H9 (cell line): ENCODE measurements at regions not wholly inside any gene's neighbourhood (a gene's known extent, or its start where the extent isn't known, plus 50 kb on each side); places are given as distances from the start of the nearest gene placed in this dataset.

ENCODE experiments used
- DNase-seq: peaks from one replicate; pipeline ENCODE4 v3.0.0-alpha.2; 2017
- H2AFZ ChIP-seq: one replicate; pipeline ENCODE4 v1.6.1; 2013; ENCODE audit warnings: mild to moderate bottlenecking, low read length, control low read depth, moderate library complexity
- H2AK5ac ChIP-seq: 2 replicates; pipeline ENCODE4 v1.6.1; 2013; ENCODE audit warnings: low read length, control low read depth, mixed read lengths; ENCODE audit not compliant: insufficient read length
- H2BK120ac ChIP-seq: one replicate; pipeline ENCODE4 v1.6.1; 2013; ENCODE audit warnings: low read depth, mild to moderate bottlenecking, low read length, control low read depth, inconsistent platforms; ENCODE audit not compliant: poor library complexity, severe bottlenecking
- H2BK12ac ChIP-seq: 2 replicates; pipeline ENCODE4 v1.6.1; 2013; ENCODE audit warnings: low read length, control low read depth, mixed read lengths, low read depth; ENCODE audit not compliant: insufficient read length
- H2BK15ac ChIP-seq: 2 replicates; pipeline ENCODE4 v1.6.1; 2013; ENCODE audit warnings: low read depth, low read length, control low read depth
- H2BK20ac ChIP-seq: one replicate; pipeline ENCODE4 v1.6.1; 2013; ENCODE audit warnings: low read depth, mild to moderate bottlenecking, low read length, control low read depth, inconsistent platforms; ENCODE audit not compliant: poor library complexity, severe bottlenecking
- H2BK5ac ChIP-seq: 2 replicates; pipeline ENCODE4 v1.6.1; 2013; ENCODE audit warnings: low read length, control low read depth, mixed read lengths; ENCODE audit not compliant: insufficient read length
- H3K14ac ChIP-seq: 2 replicates; pipeline ENCODE4 v1.6.1; 2013; ENCODE audit warnings: low read length, control low read depth; ENCODE audit not compliant: insufficient read depth
- H3K18ac ChIP-seq: 2 replicates; pipeline ENCODE4 v1.6.1; 2013; ENCODE audit warnings: low read depth, mild to moderate bottlenecking, mixed read lengths, low read length, control low read depth; ENCODE audit not compliant: insufficient read length
- H3K23ac ChIP-seq: 2 replicates; pipeline ENCODE4 v1.6.1; 2013; ENCODE audit warnings: low read length, control low read depth, mixed read lengths, low read depth; ENCODE audit not compliant: insufficient read length
- H3K23me2 ChIP-seq: 2 replicates; pipeline ENCODE4 v1.6.1; 2013; ENCODE audit warnings: low read depth, mild to moderate bottlenecking, mixed read lengths, low read length, control low read depth; ENCODE audit not compliant: insufficient read length, poor library complexity, severe bottlenecking
- H3K27ac ChIP-seq: 2 replicates; pipeline ENCODE4 v1.5.1; 2013; ENCODE audit warnings: low read length, control low read depth, mixed read lengths, low read depth; ENCODE audit not compliant: insufficient read length
- H3K27me3 ChIP-seq: 2 replicates; pipeline ENCODE4 v1.6.1; 2013; ENCODE audit warnings: low read length, control low read depth, inconsistent platforms; ENCODE audit not compliant: insufficient read depth
- H3K4ac ChIP-seq: 2 replicates; pipeline ENCODE4 v1.6.1; 2013; ENCODE audit warnings: low read depth, mild to moderate bottlenecking, control low read depth, inconsistent platforms, low read length, moderate library complexity
- H3K4me1 ChIP-seq: 2 replicates; pipeline ENCODE4 v1.6.1; 2013; ENCODE audit warnings: low read length, control low read depth, inconsistent platforms; ENCODE audit not compliant: insufficient read depth
- H3K4me2 ChIP-seq: 2 replicates; pipeline ENCODE4 v1.6.1; 2013; ENCODE audit warnings: low read length, control low read depth, mixed read lengths; ENCODE audit not compliant: insufficient read length, insufficient read depth
- H3K56ac ChIP-seq: 2 replicates; pipeline ENCODE4 v1.6.1; 2013; ENCODE audit warnings: low read depth, mild to moderate bottlenecking, mixed read lengths, low read length, control low read depth; ENCODE audit not compliant: insufficient read length
- H3K79me1 ChIP-seq: 2 replicates; pipeline ENCODE4 v1.6.1; 2013; ENCODE audit warnings: low read depth, mild to moderate bottlenecking, moderate library complexity, low read length, control low read depth, inconsistent platforms; ENCODE audit not compliant: insufficient read depth, poor library complexity, severe bottlenecking
- H3K79me2 ChIP-seq: 2 replicates; pipeline ENCODE4 v1.6.1; 2013; ENCODE audit warnings: low read length, control low read depth, inconsistent platforms; ENCODE audit not compliant: insufficient read depth
- H3K9ac ChIP-seq: 2 replicates; pipeline ENCODE4 v1.6.1; 2013; ENCODE audit warnings: low read length, control low read depth, mixed read lengths; ENCODE audit not compliant: insufficient read length; ENCODE audit errors: extremely low read depth
- H3K9me3 ChIP-seq: one replicate; pipeline ENCODE4 v1.6.1; 2013; ENCODE audit warnings: low read depth, low read length, inconsistent platforms; ENCODE audit not compliant: control insufficient read depth
- H3T11ph ChIP-seq: one replicate; pipeline ENCODE4 v1.6.1; 2013; ENCODE audit warnings: mild to moderate bottlenecking, low read length, control low read depth, inconsistent platforms
- H4K20me1 ChIP-seq: one replicate; pipeline ENCODE4 v1.6.1; 2013; ENCODE audit not compliant: control insufficient read depth, insufficient read length, insufficient read depth
- H4K5ac ChIP-seq: 2 replicates; pipeline ENCODE4 v1.6.1; 2013; ENCODE audit warnings: low read depth, mild to moderate bottlenecking, mixed read lengths, low read length, control low read depth; ENCODE audit not compliant: insufficient read length
- H4K8ac ChIP-seq: replicated peaks from 2 replicates; pipeline ENCODE4 v1.6.1; 2013; ENCODE audit warnings: low read length, control low read depth, mixed read lengths, low read depth; ENCODE audit not compliant: insufficient read length
- H4K91ac ChIP-seq: 2 replicates; pipeline ENCODE4 v1.6.1; 2013; ENCODE audit warnings: low read depth, mild to moderate bottlenecking, moderate library complexity, mixed read lengths, low read length, control low read depth; ENCODE audit not compliant: insufficient read length
- H3K27ac Mint-ChIP-seq, 3 experiments: 2 replicates in 2 of 3; 3 replicates in 1 of 3; pipeline ENCODE4 v1.8.0; 2020 to 2021; ENCODE audit warnings: mixed read lengths in 3 of 3, mild to moderate bottlenecking in 1 of 3, moderate library complexity in 1 of 3
- H3K27me3 Mint-ChIP-seq: 2 replicates; pipeline ENCODE4 v1.8.0; 2021; ENCODE audit warnings: low read depth, mild to moderate bottlenecking, moderate library complexity, mixed read lengths
- H3K36me3 Mint-ChIP-seq, 3 experiments: 2 replicates in 2 of 3; 3 replicates in 1 of 3; pipeline ENCODE4 v1.8.0; 2020 to 2021; ENCODE audit warnings: low read depth in 3 of 3, mixed read lengths in 3 of 3; ENCODE audit not compliant: insufficient read depth in 1 of 3
- H3K4me1 Mint-ChIP-seq, 2 experiments: 2 replicates each; pipeline ENCODE4 v1.8.0; 2020; ENCODE audit warnings: mixed read lengths in 2 of 2
- H3K4me3 Mint-ChIP-seq, 2 experiments: 2 replicates in 1 of 2; 3 replicates in 1 of 2; pipeline ENCODE4 v1.8.0; 2020 to 2021; ENCODE audit warnings: mild to moderate bottlenecking in 2 of 2, mixed read lengths in 2 of 2, moderate library complexity in 1 of 2
- H3K9me3 Mint-ChIP-seq, 2 experiments: 2 replicates in 1 of 2; 3 replicates in 1 of 2; pipeline ENCODE4 v1.8.0; 2020; ENCODE audit warnings: mild to moderate bottlenecking in 2 of 2, mixed read lengths in 2 of 2, moderate library complexity in 1 of 2
- TF ChIP-seq, protein P1 (sequence below): fragments of 200-600 bp; sonication (generic); conservative IDR thresholded peaks from 3 replicates; pipeline ENCODE4 v1.8.0; 2021; ENCODE audit warnings: antibody characterized with exemption, mild to moderate bottlenecking

GRCh38 chr6:80932359-80932758, 820.1 kb downstream of the TENT5A start:
- Histone ChIP-seq H2BK120ac (no peak overlapping the region), H3K23me2 (no peaks in the 10 kb centered on the region), H2AK5ac (no peak overlapping the region), H3K9me3 (no peaks in the 10 kb centered on the region), H4K8ac (no peak overlapping the region), H3K4me2 (no peak overlapping the region), H4K91ac (no peak overlapping the region), H3T11ph (no peak overlapping the region), H3K23ac (no peak overlapping the region), H2BK12ac (no peak overlapping the region), H4K5ac (no peak overlapping the region), H3K4me1 (no peaks in the 10 kb centered on the region), H3K79me2 (no peaks in the 10 kb centered on the region), H3K9ac (no peak overlapping the region), H3K18ac (no peak overlapping the region), H2BK5ac (no peak overlapping the region), H3K79me1 (no peaks in the 10 kb centered on the region), H2BK20ac (no peak overlapping the region), H3K27ac (no peak overlapping the region), H4K20me1 (no peaks in the 10 kb centered on the region), H2AFZ (no peak overlapping the region), H3K27me3 (no peaks in the 10 kb centered on the region), H3K56ac (no peak overlapping the region), H3K14ac (no peak overlapping the region), H3K4ac (no peak overlapping the region), H2BK15ac (no peak overlapping the region)
- peaks cover 3% of the 10 kb centered on the region in 2 experiments; a peak in 1 of 4 replicates for H3K4me1 Mint-ChIP-seq
- TF ChIP-seq, protein P1, sequence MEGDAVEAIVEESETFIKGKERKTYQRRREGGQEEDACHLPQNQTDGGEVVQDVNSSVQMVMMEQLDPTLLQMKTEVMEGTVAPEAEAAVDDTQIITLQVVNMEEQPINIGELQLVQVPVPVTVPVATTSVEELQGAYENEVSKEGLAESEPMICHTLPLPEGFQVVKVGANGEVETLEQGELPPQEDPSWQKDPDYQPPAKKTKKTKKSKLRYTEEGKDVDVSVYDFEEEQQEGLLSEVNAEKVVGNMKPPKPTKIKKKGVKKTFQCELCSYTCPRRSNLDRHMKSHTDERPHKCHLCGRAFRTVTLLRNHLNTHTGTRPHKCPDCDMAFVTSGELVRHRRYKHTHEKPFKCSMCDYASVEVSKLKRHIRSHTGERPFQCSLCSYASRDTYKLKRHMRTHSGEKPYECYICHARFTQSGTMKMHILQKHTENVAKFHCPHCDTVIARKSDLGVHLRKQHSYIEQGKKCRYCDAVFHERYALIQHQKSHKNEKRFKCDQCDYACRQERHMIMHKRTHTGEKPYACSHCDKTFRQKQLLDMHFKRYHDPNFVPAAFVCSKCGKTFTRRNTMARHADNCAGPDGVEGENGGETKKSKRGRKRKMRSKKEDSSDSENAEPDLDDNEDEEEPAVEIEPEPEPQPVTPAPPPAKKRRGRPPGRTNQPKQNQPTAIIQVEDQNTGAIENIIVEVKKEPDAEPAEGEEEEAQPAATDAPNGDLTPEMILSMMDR = no peak
- no peak overlapping the region for H3K27ac Mint-ChIP-seq
- H3K4me3 Mint-ChIP-seq = no peak overlapping the region
- DNase-seq = no peak
- H3K9me3 Mint-ChIP-seq = peaks cover 13 to 24% of the 10 kb centered on the region in 2 experiments; a peak in 4 of 5 replicates
- no peaks in the 10 kb centered on the region for H3K27me3 Mint-ChIP-seq
- H3K36me3 Mint-ChIP-seq = peaks cover 4 to 21% (median 7%) of the 10 kb centered on the region in 3 experiments; a peak in 5 of 7 replicates
